Neural cell (in vitro differentiated cells): ENCODE measurements at regions not wholly inside any gene's neighbourhood (a gene's known extent, or its start where the extent isn't known, plus 50 kb on each side); places are given as distances from the start of the nearest gene placed in this dataset.

ENCODE experiments used
- EP300 ChIP-seq: fragments of 450-650 bp; conservative IDR thresholded peaks from 2 replicates; pipeline ENCODE4 v1.6.1; 2014; ENCODE audit warnings: antibody characterized with exemption, mild to moderate bottlenecking, moderate library complexity; ENCODE audit not compliant: poor library complexity, severe bottlenecking
- EZH2 ChIP-seq: fragments of 200-600, 300-800 bp; shearing (Covaris generic), sonication (generic); IDR thresholded peaks from 2 replicates; pipeline ENCODE4 v1.6.1; 2014; ENCODE audit warnings: antibody characterized with exemption, low read length, borderline replicate concordance, mild to moderate bottlenecking; ENCODE audit not compliant: insufficient read depth, poor library complexity, severe bottlenecking
- TAF1 ChIP-seq: IDR thresholded peaks from 2 replicates; pipeline ENCODE4 v1.6.1; 2012; ENCODE audit warnings: low read depth
- TF ChIP-seq, protein P1 (sequence below): fragments of 450-650 bp; IDR thresholded peaks from 2 replicates; pipeline ENCODE4 v1.5.1; 2014; ENCODE audit warnings: antibody characterized with exemption, mild to moderate bottlenecking, moderate library complexity; ENCODE audit not compliant: poor library complexity, severe bottlenecking

DNA sequence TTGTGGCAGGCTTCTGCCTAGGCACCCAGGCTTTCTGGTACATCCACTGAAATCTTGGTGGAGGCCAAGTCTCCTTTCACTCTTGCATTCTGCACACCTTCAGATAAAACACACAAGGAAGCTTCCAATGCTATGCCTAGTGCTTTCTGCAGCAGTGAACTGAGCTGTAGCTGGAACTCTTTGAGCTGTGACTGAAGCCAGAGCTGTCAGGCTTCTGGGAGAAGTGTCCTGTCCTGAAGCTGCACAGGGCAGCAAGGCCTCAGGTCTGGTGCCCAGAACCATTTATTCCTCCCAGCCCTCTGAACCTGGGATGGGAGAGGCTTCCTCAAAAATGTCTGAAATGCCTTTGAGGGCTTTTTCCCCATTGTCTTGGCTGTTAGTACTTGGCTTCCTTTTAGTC, 941.7 kb downstream of the LRFN5 start:
- TF ChIP-seq, protein P1, sequence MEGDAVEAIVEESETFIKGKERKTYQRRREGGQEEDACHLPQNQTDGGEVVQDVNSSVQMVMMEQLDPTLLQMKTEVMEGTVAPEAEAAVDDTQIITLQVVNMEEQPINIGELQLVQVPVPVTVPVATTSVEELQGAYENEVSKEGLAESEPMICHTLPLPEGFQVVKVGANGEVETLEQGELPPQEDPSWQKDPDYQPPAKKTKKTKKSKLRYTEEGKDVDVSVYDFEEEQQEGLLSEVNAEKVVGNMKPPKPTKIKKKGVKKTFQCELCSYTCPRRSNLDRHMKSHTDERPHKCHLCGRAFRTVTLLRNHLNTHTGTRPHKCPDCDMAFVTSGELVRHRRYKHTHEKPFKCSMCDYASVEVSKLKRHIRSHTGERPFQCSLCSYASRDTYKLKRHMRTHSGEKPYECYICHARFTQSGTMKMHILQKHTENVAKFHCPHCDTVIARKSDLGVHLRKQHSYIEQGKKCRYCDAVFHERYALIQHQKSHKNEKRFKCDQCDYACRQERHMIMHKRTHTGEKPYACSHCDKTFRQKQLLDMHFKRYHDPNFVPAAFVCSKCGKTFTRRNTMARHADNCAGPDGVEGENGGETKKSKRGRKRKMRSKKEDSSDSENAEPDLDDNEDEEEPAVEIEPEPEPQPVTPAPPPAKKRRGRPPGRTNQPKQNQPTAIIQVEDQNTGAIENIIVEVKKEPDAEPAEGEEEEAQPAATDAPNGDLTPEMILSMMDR = no peak
- no peak for TF ChIP-seq EP300
- no peak for TF ChIP-seq EZH2
- no peak for TF ChIP-seq TAF1
